GM23338 (cell line): ENCODE measurements at regions not wholly inside any gene's neighbourhood (a gene's known extent, or its start where the extent isn't known, plus 50 kb on each side); places are given as distances from the start of the nearest gene placed in this dataset.

ENCODE experiments used
- CREB1 ChIP-seq: fragments of 250-450 bp; sonication (Bioruptor Pico); IDR thresholded peaks from 2 replicates; pipeline ENCODE4 v1.5.0; 2020; ENCODE audit warnings: low read depth, mild to moderate bottlenecking, moderate library complexity
- ETS1 ChIP-seq: IDR thresholded peaks from 2 replicates; pipeline ENCODE4 v1.6.1; 2016; ENCODE audit warnings: antibody characterized with exemption
- EZH2 ChIP-seq: fragments of 200-600 bp; sonication (generic); IDR thresholded peaks from one replicate; pipeline ENCODE4 v1.8.0; 2017; ENCODE audit warnings: antibody characterized with exemption, mild to moderate bottlenecking, low read depth; ENCODE audit not compliant: unreplicated experiment
- EZH2phosphoT487 ChIP-seq: fragments of 200-600 bp; sonication (generic); IDR thresholded peaks from one replicate; pipeline ENCODE4 v1.8.1; 2018; ENCODE audit warnings: antibody characterized with exemption; ENCODE audit not compliant: unreplicated experiment
- JUNB ChIP-seq: IDR thresholded peaks from one replicate; pipeline ENCODE4 v1.6.1; 2016; ENCODE audit warnings: antibody characterized with exemption; ENCODE audit not compliant: unreplicated experiment
- NANOG ChIP-seq: IDR thresholded peaks from 2 replicates; pipeline ENCODE4 v1.6.1; 2016; ENCODE audit warnings: antibody characterized with exemption, borderline replicate concordance
- POLR2AphosphoS5 ChIP-seq: IDR thresholded peaks from 2 replicates; pipeline ENCODE4 v1.6.1; 2016; ENCODE audit warnings: antibody characterized with exemption, low read depth
- STAT1 ChIP-seq: IDR thresholded peaks from one replicate; pipeline ENCODE4 v1.6.1; 2016; ENCODE audit warnings: antibody characterized with exemption; ENCODE audit not compliant: unreplicated experiment
- ZNF331 ChIP-seq: fragments of 250-450 bp; sonication (Bioruptor Pico); IDR thresholded peaks from 2 replicates; pipeline ENCODE4 v1.5.0; 2020; ENCODE audit warnings: low read depth, mild to moderate bottlenecking, moderate library complexity
- TF ChIP-seq, protein P1 (sequence below), 2 experiments: fragments of 200-600 bp in 1 of 2; sonication (generic) in 1 of 2; conservative IDR thresholded peaks; 2 replicates each; pipeline versions ENCODE4 v1.5.1 to v1.6.1; 2016 to 2017; ENCODE audit warnings: antibody characterized with exemption in 2 of 2, low read depth in 2 of 2, mild to moderate bottlenecking in 2 of 2, moderate library complexity in 1 of 2
- TF ChIP-seq, protein P2 (sequence below): IDR thresholded peaks from one replicate; pipeline ENCODE4 v1.6.1; 2018; ENCODE audit warnings: antibody characterized with exemption; ENCODE audit not compliant: unreplicated experiment

DNA sequence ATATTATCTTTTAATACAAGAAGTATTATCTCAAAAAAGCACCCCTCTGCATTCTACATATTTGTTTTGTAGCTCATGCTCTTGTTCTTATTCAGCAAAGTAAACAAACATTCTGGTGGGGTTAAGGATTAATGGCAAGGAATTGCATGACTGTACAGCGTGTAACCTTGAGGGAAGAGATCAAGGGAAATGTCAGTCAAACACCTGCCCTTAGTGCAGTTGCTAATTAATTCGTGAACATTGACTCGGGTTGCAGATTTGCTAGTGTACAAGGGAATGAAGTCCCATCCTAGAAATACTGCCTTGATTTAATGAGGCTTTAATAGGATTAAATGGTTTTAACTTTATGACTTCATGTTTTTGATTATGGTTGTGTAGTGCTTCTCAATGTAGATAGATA lies 1758.1 kb downstream of the MAT2B start:
- TF ChIP-seq, protein P1, sequence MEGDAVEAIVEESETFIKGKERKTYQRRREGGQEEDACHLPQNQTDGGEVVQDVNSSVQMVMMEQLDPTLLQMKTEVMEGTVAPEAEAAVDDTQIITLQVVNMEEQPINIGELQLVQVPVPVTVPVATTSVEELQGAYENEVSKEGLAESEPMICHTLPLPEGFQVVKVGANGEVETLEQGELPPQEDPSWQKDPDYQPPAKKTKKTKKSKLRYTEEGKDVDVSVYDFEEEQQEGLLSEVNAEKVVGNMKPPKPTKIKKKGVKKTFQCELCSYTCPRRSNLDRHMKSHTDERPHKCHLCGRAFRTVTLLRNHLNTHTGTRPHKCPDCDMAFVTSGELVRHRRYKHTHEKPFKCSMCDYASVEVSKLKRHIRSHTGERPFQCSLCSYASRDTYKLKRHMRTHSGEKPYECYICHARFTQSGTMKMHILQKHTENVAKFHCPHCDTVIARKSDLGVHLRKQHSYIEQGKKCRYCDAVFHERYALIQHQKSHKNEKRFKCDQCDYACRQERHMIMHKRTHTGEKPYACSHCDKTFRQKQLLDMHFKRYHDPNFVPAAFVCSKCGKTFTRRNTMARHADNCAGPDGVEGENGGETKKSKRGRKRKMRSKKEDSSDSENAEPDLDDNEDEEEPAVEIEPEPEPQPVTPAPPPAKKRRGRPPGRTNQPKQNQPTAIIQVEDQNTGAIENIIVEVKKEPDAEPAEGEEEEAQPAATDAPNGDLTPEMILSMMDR (conservative IDR thresholded peaks at IDR 0.05; ENCODE audit: low read depth in 2 of 2): no peak
- no peak for TF ChIP-seq POLR2AphosphoS5
- no peak for TF ChIP-seq EZH2
- TF ChIP-seq EZH2phosphoT487: no peak
- no peak for TF ChIP-seq CREB1 (CRISPR knock-in tag)
- no peak for TF ChIP-seq ETS1
- no peak for TF ChIP-seq JUNB
- TF ChIP-seq, protein P2, sequence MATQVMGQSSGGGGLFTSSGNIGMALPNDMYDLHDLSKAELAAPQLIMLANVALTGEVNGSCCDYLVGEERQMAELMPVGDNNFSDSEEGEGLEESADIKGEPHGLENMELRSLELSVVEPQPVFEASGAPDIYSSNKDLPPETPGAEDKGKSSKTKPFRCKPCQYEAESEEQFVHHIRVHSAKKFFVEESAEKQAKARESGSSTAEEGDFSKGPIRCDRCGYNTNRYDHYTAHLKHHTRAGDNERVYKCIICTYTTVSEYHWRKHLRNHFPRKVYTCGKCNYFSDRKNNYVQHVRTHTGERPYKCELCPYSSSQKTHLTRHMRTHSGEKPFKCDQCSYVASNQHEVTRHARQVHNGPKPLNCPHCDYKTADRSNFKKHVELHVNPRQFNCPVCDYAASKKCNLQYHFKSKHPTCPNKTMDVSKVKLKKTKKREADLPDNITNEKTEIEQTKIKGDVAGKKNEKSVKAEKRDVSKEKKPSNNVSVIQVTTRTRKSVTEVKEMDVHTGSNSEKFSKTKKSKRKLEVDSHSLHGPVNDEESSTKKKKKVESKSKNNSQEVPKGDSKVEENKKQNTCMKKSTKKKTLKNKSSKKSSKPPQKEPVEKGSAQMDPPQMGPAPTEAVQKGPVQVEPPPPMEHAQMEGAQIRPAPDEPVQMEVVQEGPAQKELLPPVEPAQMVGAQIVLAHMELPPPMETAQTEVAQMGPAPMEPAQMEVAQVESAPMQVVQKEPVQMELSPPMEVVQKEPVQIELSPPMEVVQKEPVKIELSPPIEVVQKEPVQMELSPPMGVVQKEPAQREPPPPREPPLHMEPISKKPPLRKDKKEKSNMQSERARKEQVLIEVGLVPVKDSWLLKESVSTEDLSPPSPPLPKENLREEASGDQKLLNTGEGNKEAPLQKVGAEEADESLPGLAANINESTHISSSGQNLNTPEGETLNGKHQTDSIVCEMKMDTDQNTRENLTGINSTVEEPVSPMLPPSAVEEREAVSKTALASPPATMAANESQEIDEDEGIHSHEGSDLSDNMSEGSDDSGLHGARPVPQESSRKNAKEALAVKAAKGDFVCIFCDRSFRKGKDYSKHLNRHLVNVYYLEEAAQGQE: no peak
- no peak for TF ChIP-seq ZNF331
- TF ChIP-seq STAT1: no peak
- TF ChIP-seq NANOG: no peak
